Muscle of back (tissue), 3 donors: ENCODE measurements at regions not wholly inside any gene's neighbourhood (a gene's known extent, or its start where the extent isn't known, plus 50 kb on each side); places are given as distances from the start of the nearest gene placed in this dataset.
"Not testable (repeated sequence)": the region's sequence is repeated elsewhere in the genome, so short reads cannot be mapped to it uniquely, and the experiment has no call there.

Experiments
- DNase-seq, 3 donors: peaks; one replicate each; pipeline versions ENCODE4 v3.0.0 to v3.0.0-alpha.2; 2013

- peak; percentile 78 to 90 (median 78) for DNase-seq
Observed at GRCh38 chr12:25424211-25424731, 128.8 kb downstream of the LMNTD1 start.

- DNase-seq, result peak; percentile 30 to 68 (median 35)
Observed at GRCh38 chr12:25423355-25424050, 129.6 kb downstream of the LMNTD1 start.

DNA sequence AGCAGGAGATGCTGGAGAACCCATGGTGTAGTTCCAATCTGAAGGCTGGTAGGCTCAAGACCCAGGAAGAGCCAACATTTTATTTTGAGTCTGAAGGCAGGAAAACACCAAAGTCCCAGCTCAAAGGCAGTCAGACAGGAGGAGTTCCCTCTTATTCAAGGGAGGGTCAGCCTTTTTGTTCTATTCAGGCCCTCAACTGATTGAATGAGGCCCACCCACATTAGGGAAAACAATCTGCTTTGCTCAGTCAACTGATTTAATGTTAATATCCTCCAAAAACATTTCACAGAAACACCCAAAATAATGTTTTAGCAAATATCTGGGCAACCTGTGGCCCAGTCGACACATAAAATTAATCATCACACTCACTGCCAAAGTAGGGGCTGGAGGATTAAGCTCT lies 130.8 kb downstream of the LMNTD1 start:
- DNase-seq, result no peak

GRCh38 chr12:25421651-25422167 lies 131.4 kb downstream of the LMNTD1 start:
- DNase-seq, result no peak

GRCh38 chr12:25420116-25420515 lies 133.0 kb downstream of the LMNTD1 start:
- no peak for DNase-seq

- DNase-seq, result no peak
Observed at GRCh38 chr12:25419595-25419994, 133.5 kb downstream of the LMNTD1 start.

DNA sequence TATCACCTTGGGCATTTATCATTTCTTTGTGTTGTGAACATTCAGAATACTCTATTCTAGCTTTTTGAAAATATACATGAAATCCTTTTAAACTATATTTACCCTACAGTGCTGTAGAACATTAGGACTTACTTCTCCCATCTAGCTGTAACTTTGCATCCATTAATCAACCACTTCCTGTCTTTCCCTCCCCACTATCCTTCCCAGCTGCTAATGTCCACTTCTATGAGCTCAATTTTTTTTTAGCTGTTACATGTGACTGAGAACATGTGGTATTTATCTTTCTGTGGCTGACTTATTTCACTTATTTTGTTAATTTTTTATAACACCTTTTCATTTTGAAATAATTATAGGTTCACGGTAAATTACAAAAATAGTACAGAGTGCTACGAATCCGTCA lies 136.0 kb downstream of the LMNTD1 start:
- no peak for DNase-seq

DNA sequence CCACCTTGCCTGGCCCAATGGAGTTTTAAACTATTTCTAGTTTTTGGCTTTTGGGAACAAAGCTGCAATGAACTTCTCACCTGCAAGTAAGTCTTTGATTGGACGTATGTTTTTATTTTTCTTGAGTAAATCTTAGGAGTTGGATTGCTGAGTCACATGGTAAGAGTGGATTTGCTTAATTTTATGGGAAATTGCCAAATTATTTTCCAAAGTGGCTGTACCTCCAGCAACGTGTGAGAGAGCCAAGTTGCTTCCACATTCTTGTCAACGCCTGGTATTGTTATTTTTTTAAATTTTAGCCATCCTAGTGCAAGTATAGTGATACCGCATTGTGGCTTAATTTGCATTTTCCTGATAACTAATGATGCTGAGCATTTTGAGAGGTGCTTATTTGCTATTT lies 136.6 kb downstream of the LMNTD1 start:
- no peak for DNase-seq

DNA sequence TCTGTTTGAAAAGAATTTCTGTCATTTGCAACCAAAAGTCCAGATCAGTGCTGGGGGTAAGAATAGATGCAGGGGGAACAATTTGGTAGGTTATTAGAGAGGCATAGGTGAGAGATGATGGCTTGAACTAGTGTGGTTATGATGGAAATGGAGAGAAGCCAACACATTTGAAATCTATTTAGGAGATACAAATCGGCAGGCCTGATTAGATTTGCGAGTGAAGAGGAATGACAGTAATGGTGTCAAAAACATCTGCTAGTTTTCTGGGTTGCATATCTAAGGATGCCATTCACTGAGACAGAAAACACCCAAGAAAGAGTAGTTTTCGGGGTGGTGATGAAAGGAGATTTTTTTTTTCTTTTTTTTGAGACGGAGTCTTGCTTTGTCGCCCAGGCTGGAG lies 138.1 kb downstream of the LMNTD1 start:
- no peak for DNase-seq

- DNase-seq, result no peak
Observed at GRCh38 chr12:25412735-25413134, 140.3 kb downstream of the LMNTD1 start.

DNA sequence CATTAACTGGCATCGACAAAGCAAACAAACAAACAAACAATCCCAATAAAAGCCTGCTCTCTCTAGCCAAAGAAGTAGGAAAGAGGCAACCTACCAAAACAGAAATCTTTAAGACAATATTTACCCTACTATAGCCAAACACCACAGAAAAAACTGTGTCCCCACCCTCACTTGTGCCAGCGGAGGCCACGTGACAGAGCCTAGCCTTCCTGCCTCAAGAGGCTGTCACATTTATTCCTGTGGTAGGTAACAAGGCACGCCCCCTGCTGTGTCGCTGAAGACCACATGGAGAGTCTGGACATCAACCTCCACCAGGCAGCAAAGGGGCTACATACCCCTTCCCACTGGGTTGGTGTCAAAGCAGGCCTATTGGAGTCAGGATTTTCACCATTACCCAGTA lies 148.1 kb downstream of the LMNTD1 start:
- DNase-seq, result no peak

DNA sequence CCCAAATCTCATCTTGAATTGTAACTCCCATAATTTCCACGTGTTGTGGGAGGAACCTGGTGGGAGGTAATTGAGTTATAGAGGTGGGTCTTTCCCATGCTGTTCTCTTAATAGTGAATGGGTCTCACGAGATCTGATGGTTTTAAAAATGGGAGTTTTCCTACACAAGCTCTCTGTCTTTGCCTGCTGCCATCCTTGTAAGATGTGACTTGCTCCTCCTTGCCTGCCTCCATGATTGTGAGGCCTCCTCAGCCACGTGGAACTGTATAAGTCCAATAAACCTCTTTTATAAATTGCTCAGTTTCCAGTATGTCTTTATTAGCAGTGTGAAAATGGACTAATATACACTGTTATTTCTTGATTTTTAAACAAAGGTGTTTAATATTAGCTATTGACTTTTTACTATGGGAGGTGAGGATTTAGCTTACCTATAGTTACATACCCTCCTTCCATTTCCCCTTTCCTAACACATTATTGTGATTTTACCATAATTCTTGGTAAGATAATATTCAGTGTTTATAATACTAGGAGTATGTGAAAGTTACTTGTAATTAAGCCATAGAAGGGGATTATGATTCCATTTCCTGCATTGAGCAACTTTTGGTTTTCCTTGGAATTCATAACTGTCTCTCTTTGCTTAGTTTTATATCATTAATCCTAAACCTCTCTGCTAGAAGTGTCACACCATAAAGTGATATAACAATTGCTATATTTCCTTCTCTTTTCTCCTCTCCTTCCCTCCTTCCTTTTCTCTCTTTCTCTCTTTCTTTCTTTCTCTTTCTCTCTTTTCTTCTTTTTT lies 151.0 kb upstream of the KRAS start:
- no peak for DNase-seq

GRCh38 chr12:25397001-25397400 lies 146.3 kb upstream of the KRAS start:
- no peak for DNase-seq

GRCh38 chr12:25395227-25395626 lies 144.5 kb upstream of the KRAS start:
- no peak for DNase-seq

DNA sequence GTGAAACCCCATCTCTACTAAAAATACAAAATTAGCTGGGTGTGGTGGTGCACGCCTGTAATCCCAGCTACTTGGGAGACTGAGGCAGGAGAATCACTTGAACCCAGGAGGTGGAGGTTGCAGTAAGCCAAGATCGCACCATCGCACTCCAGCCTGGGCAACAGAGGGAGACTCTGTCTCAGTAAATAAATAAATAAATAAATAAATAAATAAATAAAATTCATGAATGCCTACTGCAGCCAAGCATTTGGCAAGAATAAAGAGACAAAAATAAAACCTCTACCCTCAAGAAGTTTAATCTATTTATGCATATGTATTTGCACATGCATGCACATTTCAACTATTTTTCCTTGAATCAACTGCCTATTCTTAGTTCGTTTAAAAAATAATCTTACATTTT lies 144.0 kb upstream of the KRAS start:
- DNase-seq, result not testable (repeated sequence)

- no peak for DNase-seq
Observed at GRCh38 chr12:25394025-25394424, 143.3 kb upstream of the KRAS start.

GRCh38 chr12:25391346-25391745 lies 140.6 kb upstream of the KRAS start:
- not testable (repeated sequence) for DNase-seq

GRCh38 chr12:25388183-25388582 lies 137.5 kb upstream of the KRAS start:
- no peak for DNase-seq

GRCh38 chr12:25387732-25388050 lies 137.0 kb upstream of the KRAS start:
- no peak for DNase-seq

DNA sequence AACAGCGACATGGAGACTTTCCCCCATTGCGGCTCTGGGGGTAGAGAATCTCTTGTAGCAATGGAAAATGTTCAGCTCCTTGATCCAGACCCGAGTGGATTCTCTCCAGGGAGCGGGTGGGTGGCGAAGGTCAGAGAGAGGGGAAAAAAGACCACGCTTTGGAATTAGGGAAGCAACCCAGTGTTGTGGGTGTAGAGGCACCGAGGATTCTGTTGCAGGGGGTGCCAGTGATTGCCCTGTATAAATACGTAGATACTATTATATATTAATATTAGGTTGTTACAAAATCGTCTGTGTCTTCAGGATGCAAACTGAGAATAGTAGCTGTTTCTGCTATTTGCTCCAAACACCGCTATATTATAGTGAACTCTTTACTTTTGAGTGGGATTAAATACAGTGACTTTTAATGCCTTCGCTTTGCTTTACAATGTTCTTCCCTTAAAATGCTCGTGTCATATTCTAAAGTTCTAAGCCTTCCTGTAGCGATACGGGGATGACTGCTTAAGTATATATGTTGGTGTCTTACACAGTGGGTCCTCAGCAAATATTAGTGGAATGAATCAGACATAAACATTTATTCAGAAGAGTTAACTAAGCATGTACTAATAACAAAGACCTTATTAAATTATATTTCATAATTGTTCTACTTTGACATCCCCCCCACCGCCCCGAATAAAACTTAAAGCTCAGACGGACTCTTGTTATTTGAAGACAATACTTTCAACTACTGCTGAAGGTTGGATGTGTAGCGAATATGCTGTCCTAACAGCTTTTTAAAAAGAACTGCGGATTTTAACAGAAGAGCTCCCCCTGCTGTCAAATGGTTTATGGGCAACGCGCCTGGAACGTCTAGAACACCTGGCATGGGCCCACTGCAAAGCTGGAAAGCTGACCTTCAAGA lies 136.4 kb upstream of the KRAS start:
- DNase-seq, result peak; percentile 93 to 96 (median 95)

DNA sequence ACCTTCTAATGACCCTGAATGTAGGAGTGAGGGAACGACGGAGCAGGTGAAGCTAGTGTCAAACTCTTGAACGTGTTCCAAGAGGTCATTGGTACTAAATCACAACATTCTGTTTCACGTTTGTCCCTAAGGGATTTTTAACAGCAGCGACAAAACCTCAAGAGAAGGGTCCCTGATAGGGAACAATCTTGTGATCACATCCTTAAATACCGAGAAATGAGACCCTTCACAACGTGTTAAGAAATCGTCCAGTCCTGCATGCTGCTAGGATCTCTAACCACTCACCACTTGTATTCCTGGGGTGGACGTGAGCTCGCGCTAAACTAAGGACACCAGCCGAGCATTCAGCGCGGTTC lies 134.1 kb upstream of the KRAS start:
- DNase-seq, result no peak
